GM13976 (cell line): ENCODE measurements at regions not wholly inside any gene's neighbourhood (a gene's known extent, or its start where the extent isn't known, plus 50 kb on each side); places are given as distances from the start of the nearest gene placed in this dataset.

ENCODE experiments used
- DNase-seq: peaks from one replicate; pipeline ENCODE4 v3.0.0; 2012; ENCODE audit warnings: low spot score
- in situ Hi-C: fragments of 300-500 bp; cut with MboI; formaldehyde crosslinking; loops from one replicate; pipeline ENCODE4 v1.12.0; 2022; ENCODE audit warnings: low sequenced_read_pairs, mixed read lengths, inconsistent platforms; ENCODE audit not compliant: unreplicated experiment
- TF ChIP-seq, protein P1 (sequence below): IDR thresholded peaks from 2 replicates; pipeline ENCODE4 v1.5.1; 2012; ENCODE audit warnings: borderline replicate concordance, mild to moderate bottlenecking; ENCODE audit not compliant: insufficient read depth; ENCODE audit errors: extremely low read depth, missing control alignments, control extremely low read depth

DNA sequence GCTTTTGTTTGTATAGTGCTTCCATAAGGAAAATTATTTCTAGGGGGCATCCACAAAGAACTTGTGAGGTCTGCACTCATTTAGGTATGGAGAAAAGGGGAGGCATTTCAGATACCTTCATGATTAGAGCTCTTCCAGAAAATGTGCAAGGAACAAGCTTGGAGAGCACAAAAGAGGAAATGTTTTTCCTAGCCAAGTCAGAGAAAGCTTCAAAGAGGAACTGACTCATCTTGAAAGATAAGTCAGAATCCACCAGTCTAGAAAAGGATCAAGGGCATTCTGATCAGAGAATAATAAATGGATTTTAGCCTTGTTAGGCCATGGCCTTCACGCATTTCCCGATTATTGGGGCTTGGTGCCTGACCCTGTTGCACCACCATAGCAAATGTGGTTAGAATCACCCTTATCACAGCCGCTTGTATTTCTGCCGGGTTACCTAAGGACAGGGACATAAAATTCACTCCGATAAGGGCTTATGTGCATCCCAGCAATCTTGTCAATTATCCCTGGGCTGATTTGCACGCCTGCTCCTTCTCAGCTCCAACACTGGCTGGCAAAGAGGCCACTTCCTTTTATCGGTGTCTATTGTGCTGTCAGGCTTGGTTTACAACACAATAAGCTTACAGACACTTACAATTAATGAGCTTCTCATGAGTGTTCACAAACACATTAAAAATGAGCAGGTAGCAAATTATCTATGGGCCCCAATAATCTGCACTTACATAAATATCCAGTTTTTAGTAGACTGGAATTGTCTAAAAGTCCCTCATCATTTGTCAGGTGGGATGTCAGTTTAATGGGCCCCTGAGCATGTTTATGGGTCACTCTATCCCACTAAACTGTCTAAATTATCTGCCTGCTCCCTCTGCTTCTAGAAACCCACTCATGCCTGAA lies 613.5 kb downstream of the SOX6 start:
- DNase-seq: no peak
- in situ Hi-C loops: no loop called here
- TF ChIP-seq, protein P1, sequence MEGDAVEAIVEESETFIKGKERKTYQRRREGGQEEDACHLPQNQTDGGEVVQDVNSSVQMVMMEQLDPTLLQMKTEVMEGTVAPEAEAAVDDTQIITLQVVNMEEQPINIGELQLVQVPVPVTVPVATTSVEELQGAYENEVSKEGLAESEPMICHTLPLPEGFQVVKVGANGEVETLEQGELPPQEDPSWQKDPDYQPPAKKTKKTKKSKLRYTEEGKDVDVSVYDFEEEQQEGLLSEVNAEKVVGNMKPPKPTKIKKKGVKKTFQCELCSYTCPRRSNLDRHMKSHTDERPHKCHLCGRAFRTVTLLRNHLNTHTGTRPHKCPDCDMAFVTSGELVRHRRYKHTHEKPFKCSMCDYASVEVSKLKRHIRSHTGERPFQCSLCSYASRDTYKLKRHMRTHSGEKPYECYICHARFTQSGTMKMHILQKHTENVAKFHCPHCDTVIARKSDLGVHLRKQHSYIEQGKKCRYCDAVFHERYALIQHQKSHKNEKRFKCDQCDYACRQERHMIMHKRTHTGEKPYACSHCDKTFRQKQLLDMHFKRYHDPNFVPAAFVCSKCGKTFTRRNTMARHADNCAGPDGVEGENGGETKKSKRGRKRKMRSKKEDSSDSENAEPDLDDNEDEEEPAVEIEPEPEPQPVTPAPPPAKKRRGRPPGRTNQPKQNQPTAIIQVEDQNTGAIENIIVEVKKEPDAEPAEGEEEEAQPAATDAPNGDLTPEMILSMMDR: no peak

DNA sequence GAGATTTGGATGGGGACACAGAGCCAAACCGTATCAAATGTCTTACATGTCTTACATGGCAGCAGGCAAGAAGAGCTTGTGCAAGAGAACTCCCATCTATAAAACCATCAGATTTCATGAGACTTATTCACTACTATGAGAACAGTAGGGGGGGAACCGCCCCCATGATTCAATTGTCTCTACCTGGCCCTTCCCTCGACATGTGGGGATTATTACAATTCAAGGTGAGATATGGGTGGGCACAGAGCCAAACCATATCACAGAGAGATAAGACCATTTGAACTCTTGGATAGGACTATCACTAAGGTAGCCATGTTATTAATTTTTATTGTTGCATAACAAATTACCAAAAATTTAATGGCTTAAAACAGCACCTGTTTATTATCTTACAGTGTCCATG lies 611.7 kb downstream of the SOX6 start:
- no peak for DNase-seq
- in situ Hi-C loops: no loop called here
- TF ChIP-seq, protein P1: no peak

DNA sequence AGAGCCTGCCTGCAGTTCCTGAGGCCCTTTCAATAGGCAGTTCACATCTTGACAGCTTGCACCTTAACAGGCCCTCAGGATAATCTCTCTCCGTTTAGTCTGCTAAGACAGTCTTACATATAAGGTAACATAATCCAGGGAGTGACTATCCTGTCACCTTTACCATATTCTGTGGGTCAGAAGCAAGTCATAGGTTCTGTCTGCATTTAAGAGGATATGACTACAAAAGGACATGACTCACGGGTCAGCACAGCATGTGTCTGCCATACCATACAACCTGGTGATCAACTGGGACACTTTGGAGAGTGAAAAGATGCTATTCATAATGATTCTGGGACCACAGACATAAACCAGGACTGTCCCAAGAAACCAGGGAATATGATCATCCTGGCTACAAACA lies 611.1 kb downstream of the SOX6 start:
- TF ChIP-seq, protein P1: no peak
- in situ Hi-C loops: no loop called here
- DNase-seq: no peak

DNA sequence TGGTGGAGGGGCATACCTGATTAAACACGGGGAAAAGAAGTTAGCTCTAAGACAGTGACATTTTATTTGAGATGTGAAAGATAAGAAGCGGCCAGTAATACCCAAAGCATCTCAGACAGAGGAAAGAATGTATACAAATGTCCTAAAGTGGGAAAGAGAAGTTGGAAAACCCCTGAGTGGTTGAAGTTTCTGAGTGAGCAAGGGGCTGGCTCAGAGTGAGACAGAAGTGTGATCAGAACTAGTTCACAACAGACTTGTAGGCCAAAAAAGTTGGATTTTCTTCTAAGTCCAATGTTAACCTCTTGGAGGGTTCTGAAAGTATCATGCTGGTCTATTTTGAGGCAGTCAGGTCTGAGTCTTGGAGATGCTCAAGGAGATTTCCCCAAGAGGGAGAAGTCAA lies 608.7 kb downstream of the SOX6 start:
- in situ Hi-C loops: no loop called here
- TF ChIP-seq, protein P1: no peak
- no peak for DNase-seq

DNA sequence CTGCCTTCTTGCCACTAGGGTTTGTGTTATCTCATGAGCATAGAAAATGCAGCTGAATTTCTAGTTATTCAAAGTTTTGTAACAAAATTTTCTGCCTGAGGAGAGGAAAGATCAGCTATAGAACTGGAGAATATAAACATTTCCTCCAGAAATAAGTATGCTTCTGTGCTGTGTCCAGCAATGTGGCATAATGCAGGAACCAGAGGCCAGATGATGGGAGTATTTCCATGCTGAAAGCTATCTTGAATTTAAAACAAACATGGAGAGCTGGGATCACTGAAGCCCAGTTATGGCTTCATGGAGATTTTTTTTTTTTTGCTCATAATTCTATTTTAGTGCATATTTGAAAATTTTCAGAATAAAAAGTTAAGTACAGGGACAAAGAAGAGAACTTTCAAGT lies 608.2 kb downstream of the SOX6 start:
- TF ChIP-seq, protein P1: no peak
- no peak for DNase-seq
- in situ Hi-C loops: no loop called here

DNA sequence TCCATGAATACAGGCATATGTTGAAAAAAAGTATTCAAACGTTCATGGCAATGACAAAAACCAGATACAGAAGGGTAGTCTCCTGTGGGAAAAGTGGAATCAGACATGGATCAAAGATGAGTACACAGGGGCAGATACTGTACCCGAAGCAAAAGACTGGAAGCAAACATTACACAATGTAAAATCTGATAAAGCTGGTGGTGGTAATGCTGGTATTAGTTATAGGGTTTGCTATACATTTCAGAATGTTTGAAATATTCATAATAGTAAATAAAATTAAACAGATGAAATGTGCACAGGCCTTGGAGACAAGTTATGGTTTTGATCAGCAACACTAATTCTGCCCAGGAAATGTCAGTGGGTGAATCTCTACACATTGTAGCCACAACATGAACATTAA lies 607.6 kb downstream of the SOX6 start:
- no peak for DNase-seq
- TF ChIP-seq, protein P1: no peak
- in situ Hi-C loops: no loop called here
